Thyroid gland (tissue), 4 donors: ENCODE measurements at regions not wholly inside any gene's neighbourhood (a gene's known extent, or its start where the extent isn't known, plus 50 kb on each side); places are given as distances from the start of the nearest gene placed in this dataset.
A peak's percentile ranks its signal among the peaks of the same experiment; 100 is the strongest.

Experiments used
- DNase-seq, 2 donors: peaks; one replicate each; pipeline ENCODE4 v3.0.0-alpha.2; 2019
- H3K27ac ChIP-seq, 3 donors: fragments of 200-600 bp; sonication (generic); 1 replicate in 2 of 3; 2 replicates in 1 of 3; pipeline ENCODE4 v1.5.1; 2016 to 2019; ENCODE audit warnings: mild to moderate bottlenecking in 1 of 3, moderate library complexity in 1 of 3
- H3K27me3 ChIP-seq: fragments of 200-600 bp; sonication (generic); one replicate; pipeline ENCODE4 v1.5.1; 2019
- H3K36me3 ChIP-seq, 2 donors: fragments of 200-600 bp; sonication (generic); one replicate each; pipeline ENCODE4 v1.5.1; 2016 to 2019
- H3K4me1 ChIP-seq, 2 donors: fragments of 200-600 bp; sonication (generic); one replicate each; pipeline ENCODE4 v1.5.1; 2017 to 2019
- H3K4me3 ChIP-seq, 3 donors: fragments of 200-600 bp; sonication (generic); replicated peaks in 1 of 3; 1 replicate in 2 of 3; 2 replicates in 1 of 3; pipeline ENCODE4 v1.5.1; 2016; ENCODE audit warnings: mild to moderate bottlenecking in 1 of 3
- H3K9me3 ChIP-seq: fragments of 200-600 bp; sonication (generic); one replicate; pipeline ENCODE4 v1.5.1; 2017
- CTCF ChIP-seq, 6 experiments: fragments of 200-600 bp in 3 of 6; fragments of 450-650 bp in 3 of 6; sonication (generic) in 3 of 6; IDR thresholded peaks; one replicate each; pipeline ENCODE4 v1.5.1; 2016 to 2019; ENCODE audit warnings: antibody characterized with exemption in 6 of 6, mild to moderate bottlenecking in 2 of 6, inconsistent platforms in 1 of 6, moderate library complexity in 1 of 6
- POLR2A ChIP-seq, 2 donors: fragments of 450-650 bp; IDR thresholded peaks; one replicate each; pipeline ENCODE4 v1.6.1; 2017; ENCODE audit warnings: antibody characterized with exemption in 2 of 2, mild to moderate bottlenecking in 2 of 2, moderate library complexity in 1 of 2
- WGBS, 2 donors: methylation state at CpG; one replicate each; pipeline ENCODE4 v1.1.5; 2017; 5-methylcytosine and 5-hydroxymethylcytosine counted together
- intact Hi-C: fragments of 100-400 bp; cut with DNase I; formaldehyde crosslinking; loops from one replicate; pipeline ENCODE4 v1.15.1; 2023

GRCh38 chr6:11482616-11483015, 54.9 kb upstream of the TMEM170B start:
- no peaks in the 10 kb centered on the region for H3K36me3 ChIP-seq
- TF ChIP-seq CTCF (IDR thresholded peaks at IDR 0.05) (no peak), POLR2A (IDR thresholded peaks at IDR 0.05) (no peak)
- no peaks in the 10 kb centered on the region for H3K9me3 ChIP-seq
- intact Hi-C loops, result no loop called here
- no peak for DNase-seq
- no peaks in the 10 kb centered on the region for H3K27me3 ChIP-seq
- H3K27ac ChIP-seq, result no peak overlapping the region
- no peak overlapping the region for H3K4me3 ChIP-seq
- H3K4me1 ChIP-seq, result no peaks in the 10 kb centered on the region
- 76 to 88% methylated on average over 3 of the region's 3 CpGs for WGBS, 2 donors

GRCh38 chr6:11480541-11480940, 57.0 kb upstream of the TMEM170B start:
- DNase-seq, result no peak
- intact Hi-C loops, result no loop called here
- no peaks in the 10 kb centered on the region for H3K36me3 ChIP-seq
- no peaks in the 10 kb centered on the region for H3K9me3 ChIP-seq
- 51 to 69% methylated on average over 4 of the region's 4 CpGs for WGBS, 2 donors
- TF ChIP-seq CTCF (IDR thresholded peaks at IDR 0.05) (no peak), POLR2A (IDR thresholded peaks at IDR 0.05) (no peak)
- no peak overlapping the region for H3K4me3 ChIP-seq
- no peaks in the 10 kb centered on the region for H3K27me3 ChIP-seq
- H3K4me1 ChIP-seq, result peaks cover under 1 to 9% of the 10 kb centered on the region in 2 donors
- no peak overlapping the region for H3K27ac ChIP-seq

GRCh38 chr6:11479296-11479695, 58.3 kb upstream of the TMEM170B start:
- Histone ChIP-seq H3K27me3 (no peaks in the 10 kb centered on the region), H3K27ac (no peak overlapping the region), H3K36me3 (no peaks in the 10 kb centered on the region), H3K4me1 (peaks cover 13 to 20% of the 10 kb centered on the region in 2 donors), H3K4me3 (no peak overlapping the region), H3K9me3 (no peaks in the 10 kb centered on the region)
- intact Hi-C loops, result no loop called here
- TF ChIP-seq CTCF (IDR thresholded peaks at IDR 0.05), result no peak
- no peak for TF ChIP-seq POLR2A (IDR thresholded peaks at IDR 0.05)
- DNase-seq, result no peak
- 78 to 88% methylated on average over 1 of the region's 1 CpG for WGBS, 2 donors

- Histone ChIP-seq H3K36me3 (no peaks in the 10 kb centered on the region), H3K4me1 (peaks cover 20 to 27% of the 10 kb centered on the region in 2 donors), H3K4me3 (no peak overlapping the region), H3K27ac (no peak overlapping the region), H3K27me3 (no peaks in the 10 kb centered on the region), H3K9me3 (no peaks in the 10 kb centered on the region)
- WGBS, 2 donors, result 79 to 89% methylated on average over 7 of the region's 7 CpGs
- no peak for TF ChIP-seq POLR2A (IDR thresholded peaks at IDR 0.05)
- TF ChIP-seq CTCF (IDR thresholded peaks at IDR 0.05), result no peak
- no peak for DNase-seq
- intact Hi-C loops, result no loop called here
Measured at GRCh38 chr6:11478586-11478985, 59.0 kb upstream of the TMEM170B start.

GRCh38 chr6:11475016-11475415, 62.5 kb upstream of the TMEM170B start:
- Histone ChIP-seq H3K36me3 (no peaks in the 10 kb centered on the region), H3K27me3 (no peaks in the 10 kb centered on the region), H3K27ac (peak overlapping the region in 2 of 3 donors; percentile 94 to 96), H3K9me3 (no peaks in the 10 kb centered on the region), H3K4me3 (no peak overlapping the region), H3K4me1 (peaks cover 34 to 37% of the 10 kb centered on the region in 2 donors)
- TF ChIP-seq CTCF (IDR thresholded peaks at IDR 0.05), result no peak
- no peak for TF ChIP-seq POLR2A (IDR thresholded peaks at IDR 0.05)
- intact Hi-C loops, result no loop called here
- no peak for DNase-seq
